Smooth muscle cell (in vitro differentiated cells): ENCODE measurements at regions not wholly inside any gene's neighbourhood (a gene's known extent, or its start where the extent isn't known, plus 50 kb on each side); places are given as distances from the start of the nearest gene placed in this dataset.

Source experiments
- DNase-seq: peaks from one replicate; lab custom pipeline; 2025; ENCODE audit not compliant: unreplicated experiment; lab: John Stamatoyannopoulos, UW
- H2AFZ ChIP-seq: fragments of 200-600 bp; sonication (generic); 2 replicates; pipeline ENCODE4 v1.6.0; 2016; ENCODE audit warnings: antibody characterized with exemption, low read depth, mild to moderate bottlenecking
- H3F3A ChIP-seq: fragments of 200-600 bp; sonication (generic); 2 replicates; pipeline ENCODE4 v1.6.0; 2017; ENCODE audit warnings: antibody characterized with exemption, low read depth
- H3K27ac ChIP-seq: fragments of 200-600 bp; sonication (generic); 2 replicates; pipeline ENCODE4 v1.5.1; 2016; ENCODE audit warnings: low read depth, mild to moderate bottlenecking
- H3K27me3 ChIP-seq: fragments of 200-600 bp; sonication (generic); 2 replicates; pipeline ENCODE4 v1.6.1; 2016; ENCODE audit warnings: low read depth, mild to moderate bottlenecking
- H3K36me3 ChIP-seq: fragments of 200-600 bp; sonication (generic); 2 replicates; pipeline ENCODE4 v1.5.1; 2016; ENCODE audit warnings: low read depth
- H3K4me1 ChIP-seq: fragments of 200-600 bp; sonication (generic); 2 replicates; pipeline ENCODE4 v1.5.1; 2016; ENCODE audit warnings: low read depth
- H3K4me2 ChIP-seq: fragments of 200-600 bp; sonication (generic); 2 replicates; pipeline ENCODE4 v1.6.0; 2016; ENCODE audit warnings: mild to moderate bottlenecking
- H3K4me3 ChIP-seq: fragments of 200-600 bp; sonication (generic); 2 replicates; pipeline ENCODE4 v1.5.1; 2016; ENCODE audit warnings: mild to moderate bottlenecking
- H3K79me2 ChIP-seq: fragments of 200-600 bp; sonication (generic); 2 replicates; pipeline ENCODE4 v1.6.0; 2016; ENCODE audit warnings: low read depth, mild to moderate bottlenecking
- H3K9ac ChIP-seq: fragments of 200-600 bp; sonication (generic); 2 replicates; pipeline ENCODE4 v1.6.0; 2016; ENCODE audit warnings: low read depth
- H3K9me3 ChIP-seq: fragments of 200-600 bp; sonication (generic); replicated peaks from 2 replicates; pipeline ENCODE4 v1.5.1; 2016; ENCODE audit warnings: low read depth
- H4K20me1 ChIP-seq: fragments of 200-600 bp; sonication (generic); 2 replicates; pipeline ENCODE4 v1.6.0; 2016; ENCODE audit warnings: low read depth
- CTCF ChIP-seq: fragments of 200-600 bp; sonication (generic); IDR thresholded peaks from 2 replicates; pipeline ENCODE4 v1.5.1; 2017; ENCODE audit warnings: borderline replicate concordance, mild to moderate bottlenecking, antibody characterized with exemption; ENCODE audit not compliant: insufficient read depth, poor library complexity, severe bottlenecking
- WGBS: methylation state at CpG from one replicate; pipeline ENCODE4 v1.1.7; 2016; ENCODE audit warnings: low lambda C conversion rate; 5-methylcytosine and 5-hydroxymethylcytosine counted together

DNA sequence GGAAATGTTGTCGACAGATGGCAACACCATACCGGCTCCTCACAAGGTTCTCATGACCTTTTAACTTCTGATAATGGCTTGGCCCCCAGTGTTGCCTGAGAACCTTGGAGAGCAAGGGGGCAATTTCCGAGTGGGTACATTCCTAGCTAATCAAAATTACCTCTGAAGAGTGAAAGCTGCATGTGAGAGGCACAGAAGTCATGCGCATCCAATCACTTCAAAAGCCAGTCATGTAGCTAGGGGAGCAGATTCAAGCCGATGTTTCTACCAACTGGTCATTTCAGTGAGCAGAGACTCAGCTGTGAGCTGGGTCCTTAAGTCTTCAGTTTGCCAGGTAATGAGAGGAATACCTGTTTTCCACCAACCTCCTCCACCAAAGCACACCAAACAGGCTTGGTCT lies 111.4 kb downstream of the LIPG start:
- Histone ChIP-seq H3K27me3 (no peaks in the 10 kb centered on the region), H3K4me2 (no peak overlapping the region), H3K36me3 (no peaks in the 10 kb centered on the region), H3F3A (no peaks in the 10 kb centered on the region), H3K9ac (no peak overlapping the region), H4K20me1 (no peaks in the 10 kb centered on the region), H3K9me3 (no peaks in the 10 kb centered on the region), H2AFZ (no peak overlapping the region), H3K4me1 (peaks cover 11% of the 10 kb centered on the region), H3K27ac (no peak overlapping the region), H3K79me2 (no peaks in the 10 kb centered on the region), H3K4me3 (no peak overlapping the region)
- no peak for TF ChIP-seq CTCF
- WGBS, result 90% methylated on average over 5 of the region's 5 CpGs
- DNase-seq, result no peak

DNA sequence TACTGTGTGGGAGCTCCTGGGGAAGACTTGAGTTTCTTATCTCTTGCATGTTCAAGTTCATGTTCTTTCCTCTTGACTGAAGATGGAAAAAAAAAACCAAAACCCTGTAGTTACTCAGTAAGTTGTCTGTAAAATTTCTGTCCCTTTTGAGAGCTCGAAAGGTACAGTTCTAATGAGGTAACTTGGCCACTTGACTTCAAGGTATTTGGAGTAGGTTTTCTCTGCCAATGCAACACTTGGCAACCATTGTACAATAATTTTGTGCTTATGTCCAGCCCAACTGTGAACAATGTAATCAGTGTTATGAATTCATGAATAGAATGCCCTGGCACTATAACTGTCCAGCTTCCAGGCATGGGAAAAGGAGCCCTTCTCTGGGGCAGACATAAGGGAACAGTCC lies 111.0 kb downstream of the LIPG start:
- Histone ChIP-seq H3K27me3 (no peaks in the 10 kb centered on the region), H3K36me3 (no peaks in the 10 kb centered on the region), H3K4me3 (no peak overlapping the region), H3K9ac (no peak overlapping the region), H4K20me1 (no peaks in the 10 kb centered on the region), H3K4me2 (no peak overlapping the region), H3K27ac (no peak overlapping the region), H3K4me1 (peaks cover 12% of the 10 kb centered on the region), H3F3A (no peaks in the 10 kb centered on the region), H3K79me2 (no peaks in the 10 kb centered on the region), H2AFZ (no peak overlapping the region), H3K9me3 (no peaks in the 10 kb centered on the region)
- WGBS, result 100% methylated on average over 1 of the region's 1 CpG
- no peak for TF ChIP-seq CTCF
- no peak for DNase-seq

DNA sequence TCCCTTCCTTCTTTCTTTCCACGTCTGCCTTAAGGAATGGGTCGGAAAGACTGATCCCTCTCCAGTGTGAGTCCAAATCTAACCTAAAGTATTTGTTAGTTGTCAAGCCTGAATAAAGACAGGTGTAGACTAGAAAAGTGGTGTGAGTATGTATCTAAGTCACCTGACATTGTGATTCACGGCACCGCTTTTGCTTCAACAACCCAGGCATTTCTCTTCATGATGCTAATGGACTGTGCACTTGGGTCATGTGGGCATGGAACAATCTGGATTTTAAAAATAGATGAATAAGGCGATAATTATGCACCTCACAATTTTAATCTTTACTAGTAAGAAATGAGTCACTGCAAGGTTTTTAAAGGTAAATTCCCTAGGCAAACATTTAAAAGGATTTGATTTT lies 107.5 kb downstream of the LIPG start:
- H3K27me3 ChIP-seq, result no peaks in the 10 kb centered on the region
- H4K20me1 ChIP-seq, result no peaks in the 10 kb centered on the region
- no peak overlapping the region for H3K9ac ChIP-seq
- H3K27ac ChIP-seq, result no peak overlapping the region
- 93% methylated on average over 5 of the region's 5 CpGs for WGBS
- H3K36me3 ChIP-seq, result no peaks in the 10 kb centered on the region
- H3K79me2 ChIP-seq, result no peaks in the 10 kb centered on the region
- no peaks in the 10 kb centered on the region for H3F3A ChIP-seq
- no peak for TF ChIP-seq CTCF
- no peak overlapping the region for H3K4me3 ChIP-seq
- no peak overlapping the region for H2AFZ ChIP-seq
- H3K9me3 ChIP-seq, result no peaks in the 10 kb centered on the region
- peaks cover 12% of the 10 kb centered on the region for H3K4me1 ChIP-seq
- H3K4me2 ChIP-seq, result no peak overlapping the region
- DNase-seq, result no peak

GRCh38 chr18:49668574-49669275 lies 106.9 kb downstream of the LIPG start:
- no peak for TF ChIP-seq CTCF
- Histone ChIP-seq H2AFZ (peak overlapping the region; percentile 62), H3K4me2 (peak overlapping the region; percentile 31), H4K20me1 (no peaks in the 10 kb centered on the region), H3K9me3 (no peaks in the 10 kb centered on the region), H3K27ac (no peak overlapping the region), H3F3A (no peaks in the 10 kb centered on the region), H3K4me3 (no peak overlapping the region), H3K27me3 (no peaks in the 10 kb centered on the region), H3K4me1 (peaks cover 17% of the 10 kb centered on the region), H3K36me3 (no peaks in the 10 kb centered on the region), H3K79me2 (no peaks in the 10 kb centered on the region), H3K9ac (no peak overlapping the region)
- WGBS, result 39% methylated on average over 8 of the region's 8 CpGs
- DNase-seq, result no peak
